K562 (cell line): ENCODE measurements at regions not wholly inside any gene's neighbourhood (a gene's known extent, or its start where the extent isn't known, plus 50 kb on each side); places are given as distances from the start of the nearest gene placed in this dataset.

Source experiments
- CCAR2 ChIP-seq: fragments of 200-400 bp; formaldehyde crosslinking; IDR thresholded peaks from 2 replicates; pipeline ENCODE4 v1.6.1; 2017; ENCODE audit warnings: mild to moderate bottlenecking, low read depth, low read length
- CREB3 ChIP-seq: fragments of 450-650 bp; conservative IDR thresholded peaks from 2 replicates; pipeline ENCODE4 v1.6.1; 2016; ENCODE audit warnings: missing genetic modification characterization, low read depth, mild to moderate bottlenecking, missing compliant biosample characterization, moderate library complexity
- GATA2 ChIP-seq: sonication (generic); formaldehyde crosslinking; IDR thresholded peaks from 2 replicates; pipeline ENCODE4 v1.4.0; 2020; ENCODE audit warnings: mild to moderate bottlenecking, missing genetic modification reagents
- GATAD2A ChIP-seq: fragments of 450-650 bp; IDR thresholded peaks from 2 replicates; pipeline ENCODE4 v1.6.1; 2017
- KAT2B ChIP-seq: IDR thresholded peaks from one replicate; pipeline ENCODE4 v1.6.1; 2012; ENCODE audit warnings: low read depth, mild to moderate bottlenecking, control low read depth, inconsistent platforms, low read length, moderate library complexity
- KHSRP ChIP-seq: fragments of 450-650 bp; IDR thresholded peaks from 2 replicates; pipeline ENCODE4 v1.6.1; 2017
- L3MBTL2 ChIP-seq: fragments of 450-650 bp; IDR thresholded peaks from 2 replicates; pipeline ENCODE4 v1.6.1; 2016; ENCODE audit warnings: mild to moderate bottlenecking, moderate library complexity
- MCM7 ChIP-seq, 2 experiments: fragments of 450-650 bp; IDR thresholded peaks; 2 replicates each; pipeline ENCODE4 v1.6.1; 2016 to 2018
- MED1 ChIP-seq: sonication (generic); formaldehyde crosslinking; IDR thresholded peaks from 2 replicates; pipeline ENCODE4 v1.8.1; 2023; ENCODE audit warnings: missing genetic modification reagents, borderline replicate concordance
- NEUROD1 ChIP-seq: fragments of 150-350 bp; IDR thresholded peaks from 2 replicates; pipeline ENCODE4 v1.6.1; 2014; ENCODE audit warnings: borderline replicate concordance, low read length, low read depth; ENCODE audit not compliant: partially characterized antibody
- NFIX ChIP-seq: fragments of 250-450 bp; sonication (Bioruptor Pico); IDR thresholded peaks from 2 replicates; pipeline ENCODE4 v1.4.0; 2020; ENCODE audit warnings: low read depth, mild to moderate bottlenecking, moderate library complexity
- TRIM24 ChIP-seq, 2 experiments: fragments of 450-650 bp; IDR thresholded peaks; 2 replicates each; pipeline ENCODE4 v1.6.1; 2016
- ZNF232 ChIP-seq: sonication (generic); formaldehyde crosslinking; IDR thresholded peaks from 2 replicates; pipeline ENCODE4 v1.8.0; 2022; ENCODE audit warnings: mild to moderate bottlenecking, missing genetic modification reagents
- ZNF280B ChIP-seq: fragments of 250-450 bp; sonication (Bioruptor Pico); IDR thresholded peaks from 2 replicates; pipeline ENCODE4 v1.5.1; 2021; ENCODE audit warnings: mild to moderate bottlenecking
- ZNF830 ChIP-seq: fragments of 250-450 bp; sonication (Bioruptor Pico); IDR thresholded peaks from 2 replicates; pipeline ENCODE4 v1.5.0; 2021; ENCODE audit warnings: mild to moderate bottlenecking
- TF ChIP-seq, protein P1 (sequence below): fragments of 250-450 bp; sonication (Bioruptor Pico); IDR thresholded peaks from 2 replicates; pipeline ENCODE4 v1.5.0; 2021; ENCODE audit warnings: mild to moderate bottlenecking, moderate library complexity
- TF ChIP-seq, protein P2 (sequence below): sonication (generic); formaldehyde crosslinking; IDR thresholded peaks from 2 replicates; pipeline ENCODE4 v1.8.0; 2022; ENCODE audit warnings: missing genetic modification reagents, mild to moderate bottlenecking, borderline replicate concordance
- TF ChIP-seq, protein P3 (sequence below): sonication (generic); formaldehyde crosslinking; IDR thresholded peaks from 2 replicates; pipeline ENCODE4 v1.8.1; 2023; ENCODE audit warnings: mild to moderate bottlenecking, missing genetic modification reagents

DNA sequence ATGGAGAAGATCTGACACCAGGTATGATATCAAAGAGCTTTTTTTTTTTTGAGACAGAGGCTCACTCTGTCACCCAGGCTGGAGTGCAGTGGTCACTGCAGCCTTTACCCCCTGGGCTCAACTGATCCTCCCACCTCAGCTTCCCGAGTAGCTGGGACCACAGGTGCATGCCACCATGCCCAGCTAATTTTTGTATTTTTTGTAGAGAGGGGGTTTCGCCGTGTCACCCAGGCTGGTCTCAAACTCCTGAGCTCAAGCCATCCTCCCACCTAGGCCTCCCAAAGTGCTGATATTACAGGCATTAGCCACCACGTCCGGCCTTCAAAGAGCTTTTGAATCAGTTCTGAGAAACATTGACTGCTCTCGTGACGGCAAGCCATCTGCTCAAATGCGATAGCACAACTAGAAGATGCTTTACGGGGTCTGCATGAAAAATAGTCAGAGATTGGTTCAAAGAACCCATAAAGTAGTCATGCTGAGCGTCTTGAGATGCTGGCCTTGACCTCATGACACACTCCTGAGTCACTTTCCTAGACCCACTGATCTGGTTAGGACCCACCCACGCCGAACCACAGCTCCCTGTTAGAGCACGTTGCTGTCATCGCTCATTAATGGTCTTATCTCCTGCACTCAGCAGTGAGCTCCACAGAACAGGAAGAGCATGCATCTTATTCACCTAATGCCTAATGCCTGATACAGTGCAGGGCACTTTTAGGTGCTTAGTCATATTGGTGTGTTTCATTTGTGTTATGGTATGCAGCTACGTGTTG, 57.0 kb upstream of the NR2F2 start (continued):
- TF ChIP-seq GATAD2A = peak; percentile 93
- peak; percentile 67; the same call in 1 of the 2 replicates for TF ChIP-seq CREB3
- TF ChIP-seq NFIX (CRISPR knock-in tag) = no peak
- peak; percentile 90 for TF ChIP-seq NEUROD1
- 0 out of 2 replicates have a peak, but pooled peaks have one; percentile 40 for TF ChIP-seq CCAR2
- TF ChIP-seq GATA2 (CRISPR knock-in tag) = peak; percentile 98
- TF ChIP-seq ZNF232 = 0 out of 2 replicates have a peak, but pooled peaks have one; percentile 81
- no peak for TF ChIP-seq ZNF280B (CRISPR knock-in tag)
- peak in 1 of 2 experiments; percentile 99; a peak in 2 of 4 replicates for TF ChIP-seq MCM7 (IDR thresholded peaks at IDR 0.05)
- TF ChIP-seq, protein P1, sequence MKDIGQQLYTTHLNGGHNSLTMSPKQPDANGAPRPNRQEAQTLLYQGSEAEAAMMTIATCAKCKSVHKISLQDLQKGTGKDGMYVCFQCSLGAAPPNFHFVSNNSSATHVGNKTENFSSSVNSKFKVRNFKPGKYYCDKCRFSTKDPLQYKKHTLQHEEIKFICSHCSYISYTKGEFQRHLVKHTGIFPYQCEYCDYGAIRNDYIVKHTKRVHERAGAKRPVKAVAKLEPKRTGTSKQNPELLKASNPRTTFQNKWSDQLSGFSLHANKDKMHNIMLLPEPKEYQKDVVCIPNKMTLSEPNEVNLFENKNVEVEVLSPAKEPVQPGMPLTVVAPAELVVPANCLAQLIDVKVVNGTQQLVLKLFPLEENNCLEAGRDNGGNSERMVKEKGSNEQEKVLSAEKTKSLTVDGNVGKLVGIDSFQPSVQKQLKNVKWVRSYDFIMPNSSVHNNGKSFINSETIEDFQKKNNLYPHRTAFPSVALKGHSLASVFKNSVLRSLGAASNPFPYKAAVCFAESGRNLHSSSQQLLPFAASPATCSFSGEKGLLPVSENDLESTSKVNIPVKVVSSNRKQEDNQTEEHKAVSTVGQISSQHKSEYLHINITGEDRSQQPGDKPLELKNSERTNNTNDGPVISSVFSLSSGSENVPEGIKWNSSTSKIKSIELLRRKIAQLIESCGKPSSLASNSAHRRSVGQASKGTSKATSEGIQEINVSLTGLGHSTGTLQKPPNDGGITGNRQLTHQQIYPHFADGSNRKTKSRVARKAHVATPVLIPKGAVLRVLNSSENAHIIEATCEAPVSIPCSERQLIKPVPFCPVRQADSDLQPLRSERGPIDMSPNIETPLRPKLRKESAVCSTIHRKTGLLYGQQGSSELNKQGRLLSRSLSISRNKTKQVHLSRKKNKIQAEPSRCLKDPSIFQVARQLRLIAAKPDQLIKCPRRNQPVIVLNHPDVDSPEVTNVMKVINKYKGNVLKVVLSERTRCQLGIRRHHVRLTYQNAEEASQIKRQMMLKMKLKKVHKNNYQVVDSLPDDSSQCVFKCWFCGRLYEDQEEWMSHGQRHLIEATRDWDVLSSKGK = no peak
- TF ChIP-seq MED1 (CRISPR knock-in tag) = no peak
- TF ChIP-seq, protein P2, sequence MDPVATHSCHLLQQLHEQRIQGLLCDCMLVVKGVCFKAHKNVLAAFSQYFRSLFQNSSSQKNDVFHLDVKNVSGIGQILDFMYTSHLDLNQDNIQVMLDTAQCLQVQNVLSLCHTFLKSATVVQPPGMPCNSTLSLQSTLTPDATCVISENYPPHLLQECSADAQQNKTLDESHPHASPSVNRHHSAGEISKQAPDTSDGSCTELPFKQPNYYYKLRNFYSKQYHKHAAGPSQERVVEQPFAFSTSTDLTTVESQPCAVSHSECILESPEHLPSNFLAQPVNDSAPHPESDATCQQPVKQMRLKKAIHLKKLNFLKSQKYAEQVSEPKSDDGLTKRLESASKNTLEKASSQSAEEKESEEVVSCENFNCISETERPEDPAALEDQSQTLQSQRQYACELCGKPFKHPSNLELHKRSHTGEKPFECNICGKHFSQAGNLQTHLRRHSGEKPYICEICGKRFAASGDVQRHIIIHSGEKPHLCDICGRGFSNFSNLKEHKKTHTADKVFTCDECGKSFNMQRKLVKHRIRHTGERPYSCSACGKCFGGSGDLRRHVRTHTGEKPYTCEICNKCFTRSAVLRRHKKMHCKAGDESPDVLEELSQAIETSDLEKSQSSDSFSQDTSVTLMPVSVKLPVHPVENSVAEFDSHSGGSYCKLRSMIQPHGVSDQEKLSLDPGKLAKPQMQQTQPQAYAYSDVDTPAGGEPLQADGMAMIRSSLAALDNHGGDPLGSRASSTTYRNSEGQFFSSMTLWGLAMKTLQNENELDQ (CRISPR knock-in tag) = no peak
- TF ChIP-seq ZNF830 (CRISPR knock-in tag) = no peak
- peak; percentile 87 for TF ChIP-seq KHSRP
- TF ChIP-seq, protein P3, sequence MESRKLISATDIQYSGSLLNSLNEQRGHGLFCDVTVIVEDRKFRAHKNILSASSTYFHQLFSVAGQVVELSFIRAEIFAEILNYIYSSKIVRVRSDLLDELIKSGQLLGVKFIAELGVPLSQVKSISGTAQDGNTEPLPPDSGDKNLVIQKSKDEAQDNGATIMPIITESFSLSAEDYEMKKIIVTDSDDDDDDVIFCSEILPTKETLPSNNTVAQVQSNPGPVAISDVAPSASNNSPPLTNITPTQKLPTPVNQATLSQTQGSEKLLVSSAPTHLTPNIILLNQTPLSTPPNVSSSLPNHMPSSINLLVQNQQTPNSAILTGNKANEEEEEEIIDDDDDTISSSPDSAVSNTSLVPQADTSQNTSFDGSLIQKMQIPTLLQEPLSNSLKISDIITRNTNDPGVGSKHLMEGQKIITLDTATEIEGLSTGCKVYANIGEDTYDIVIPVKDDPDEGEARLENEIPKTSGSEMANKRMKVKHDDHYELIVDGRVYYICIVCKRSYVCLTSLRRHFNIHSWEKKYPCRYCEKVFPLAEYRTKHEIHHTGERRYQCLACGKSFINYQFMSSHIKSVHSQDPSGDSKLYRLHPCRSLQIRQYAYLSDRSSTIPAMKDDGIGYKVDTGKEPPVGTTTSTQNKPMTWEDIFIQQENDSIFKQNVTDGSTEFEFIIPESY (CRISPR knock-in tag) = peak; percentile 86
- peak; percentile 94 to 97 for TF ChIP-seq TRIM24 (IDR thresholded peaks at IDR 0.05)
- no peak for TF ChIP-seq KAT2B
- peak; percentile 84 for TF ChIP-seq L3MBTL2
